ENCODE measurements at regions not wholly inside any gene's neighbourhood (a gene's known extent, or its start where the extent isn't known, plus 50 kb on each side); places are given as distances from the start of the nearest gene placed in this dataset.

DNA sequence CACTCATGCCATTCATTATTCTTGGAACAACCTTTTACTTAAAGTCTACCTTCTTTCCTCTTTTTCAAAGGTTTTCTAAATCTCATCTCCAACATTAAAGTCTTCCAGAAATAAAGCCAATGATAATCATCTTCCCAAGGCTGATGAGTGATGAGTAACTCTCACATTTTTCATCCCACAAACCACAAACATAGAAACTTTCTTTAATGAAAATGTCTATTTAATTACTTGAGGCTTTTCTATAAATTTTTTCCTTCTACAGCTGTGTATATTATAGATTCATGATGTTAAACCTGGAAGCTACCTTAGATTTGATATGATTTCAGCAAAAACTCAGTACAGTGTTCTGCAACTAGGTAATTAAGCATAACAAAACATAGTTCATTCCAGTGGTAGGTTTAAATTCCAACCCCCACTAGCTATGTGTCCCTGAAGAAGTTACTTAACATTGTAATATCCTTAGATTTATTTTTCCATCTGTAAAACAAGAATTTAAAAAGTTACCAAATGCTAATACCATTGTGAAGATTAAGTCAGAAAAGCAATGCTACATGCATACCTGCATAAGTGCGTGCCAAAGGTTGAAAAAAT lies 845.4 kb downstream of the KCNA4 start:
- TF ChIP-seq EZH2 (IDR thresholded peaks at IDR 0.05; ENCODE audit: borderline replicate concordance, low read depth, low read length, severe bottlenecking): no peak
- TF ChIP-seq, protein P1, sequence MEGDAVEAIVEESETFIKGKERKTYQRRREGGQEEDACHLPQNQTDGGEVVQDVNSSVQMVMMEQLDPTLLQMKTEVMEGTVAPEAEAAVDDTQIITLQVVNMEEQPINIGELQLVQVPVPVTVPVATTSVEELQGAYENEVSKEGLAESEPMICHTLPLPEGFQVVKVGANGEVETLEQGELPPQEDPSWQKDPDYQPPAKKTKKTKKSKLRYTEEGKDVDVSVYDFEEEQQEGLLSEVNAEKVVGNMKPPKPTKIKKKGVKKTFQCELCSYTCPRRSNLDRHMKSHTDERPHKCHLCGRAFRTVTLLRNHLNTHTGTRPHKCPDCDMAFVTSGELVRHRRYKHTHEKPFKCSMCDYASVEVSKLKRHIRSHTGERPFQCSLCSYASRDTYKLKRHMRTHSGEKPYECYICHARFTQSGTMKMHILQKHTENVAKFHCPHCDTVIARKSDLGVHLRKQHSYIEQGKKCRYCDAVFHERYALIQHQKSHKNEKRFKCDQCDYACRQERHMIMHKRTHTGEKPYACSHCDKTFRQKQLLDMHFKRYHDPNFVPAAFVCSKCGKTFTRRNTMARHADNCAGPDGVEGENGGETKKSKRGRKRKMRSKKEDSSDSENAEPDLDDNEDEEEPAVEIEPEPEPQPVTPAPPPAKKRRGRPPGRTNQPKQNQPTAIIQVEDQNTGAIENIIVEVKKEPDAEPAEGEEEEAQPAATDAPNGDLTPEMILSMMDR (IDR thresholded peaks at IDR 0.05; ENCODE audit: borderline replicate concordance, extremely low read depth, low read length, poor library complexity, severe bottlenecking): no peak

Data from DND-41 (cell line).